Left lung (tissue), 4 donors: ENCODE measurements at regions not wholly inside any gene's neighbourhood (a gene's known extent, or its start where the extent isn't known, plus 50 kb on each side); places are given as distances from the start of the nearest gene placed in this dataset.
"Not testable (repeated sequence)": the region's sequence is repeated elsewhere in the genome, so short reads cannot be mapped to it uniquely, and the experiment has no call there.

Experiments used
- ATAC-seq: fragments of 200-7000 bp; cut with Tn5 transposase; one replicate; pipeline ENCODE4 v1.9.1; 2020; ENCODE audit warnings: moderate library complexity
- DNase-seq, 4 donors: peaks; one replicate each; pipeline ENCODE4 v3.0.0-alpha.2; 2013 to 2020
- H3K27ac ChIP-seq, 2 donors: fragments of 200-600 bp; sonication (generic) in 1 of 2; one replicate each; pipeline versions ENCODE4 v1.5.0 to v1.8.0; 2020 to 2021
- H3K27me3 ChIP-seq, 2 donors: fragments of 200-600 bp; sonication (generic) in 1 of 2; one replicate each; pipeline versions ENCODE4 v1.5.0 to v1.8.0; 2020 to 2021
- H3K36me3 ChIP-seq, 2 donors: fragments of 200-600 bp; sonication (generic) in 1 of 2; one replicate each; pipeline versions ENCODE4 v1.5.0 to v1.8.0; 2020 to 2021
- H3K4me1 ChIP-seq, 2 donors: fragments of 200-600 bp; one replicate each; pipeline ENCODE4 v1.8.0; 2021
- H3K4me3 ChIP-seq, 2 donors: fragments of 200-600 bp; sonication (generic) in 1 of 2; one replicate each; pipeline versions ENCODE4 v1.5.0 to v1.8.0; 2020 to 2021; ENCODE audit warnings: mild to moderate bottlenecking in 1 of 2
- H3K9me3 ChIP-seq, 2 donors: fragments of 200-600 bp; sonication (generic) in 1 of 2; one replicate each; pipeline versions ENCODE4 v1.5.0 to v1.8.0; 2020 to 2021
- CTCF ChIP-seq, 2 donors: fragments of 200-600 bp; sonication (generic) in 1 of 2; IDR thresholded peaks; one replicate each; pipeline versions ENCODE4 v1.5.0 to v1.8.0; 2021; ENCODE audit warnings: antibody characterized with exemption in 2 of 2
- intact Hi-C, 2 donors: fragments of 100-400 bp; cut with DNase I; formaldehyde crosslinking; loops; one replicate each; pipeline versions ENCODE4 v1.11.2 to v1.14.2; 2022
- donor health status: DM: no; HTN: yes; CAD: no.
- donor health status: DM: no; HTN: no; CAD: no.

GRCh38 chr11:105368711-105369110 is 229.1 kb upstream of the CARD18 start:
- DNase-seq = peak in 1 of 4 donors; percentile 14

GRCh38 chr11:105367129-105367528 is 227.6 kb upstream of the CARD18 start:
- intact Hi-C loops = no loop called here
- no peaks in the 10 kb centered on the region for H3K36me3 ChIP-seq
- H3K4me1 ChIP-seq = no peaks in the 10 kb centered on the region
- no peak overlapping the region for H3K27ac ChIP-seq
- no peak overlapping the region for H3K4me3 ChIP-seq
- H3K9me3 ChIP-seq = no peaks in the 10 kb centered on the region
- H3K27me3 ChIP-seq = no peaks in the 10 kb centered on the region
- ATAC-seq = no peak
- TF ChIP-seq CTCF (IDR thresholded peaks at IDR 0.05) = no peak
- no peak for DNase-seq

More at GRCh38 chr11:105368711-105369110, 229.1 kb upstream of the CARD18 start:
- intact Hi-C loops = no loop called here
- no peak overlapping the region for H3K27ac ChIP-seq
- H3K27me3 ChIP-seq = no peaks in the 10 kb centered on the region
- no peaks in the 10 kb centered on the region for H3K9me3 ChIP-seq
- H3K4me3 ChIP-seq = no peak overlapping the region
- no peaks in the 10 kb centered on the region for H3K36me3 ChIP-seq
- no peak for TF ChIP-seq CTCF (IDR thresholded peaks at IDR 0.05)
- ATAC-seq = no peak
- no peaks in the 10 kb centered on the region for H3K4me1 ChIP-seq

- Histone ChIP-seq H3K4me3 (no peak overlapping the region), H3K9me3 (no peaks in the 10 kb centered on the region), H3K27ac (no peak overlapping the region), H3K36me3 (no peaks in the 10 kb centered on the region), H3K4me1 (no peaks in the 10 kb centered on the region), H3K27me3 (no peaks in the 10 kb centered on the region)
- DNase-seq (no peak), ATAC-seq (no peak)
- intact Hi-C loops = no loop called here
- no peak for TF ChIP-seq CTCF (IDR thresholded peaks at IDR 0.05)
Measured at GRCh38 chr11:105361651-105362050, 222.1 kb upstream of the CARD18 start.

- H3K9me3 ChIP-seq = no peaks in the 10 kb centered on the region
- no peaks in the 10 kb centered on the region for H3K27me3 ChIP-seq
- H3K4me1 ChIP-seq = no peaks in the 10 kb centered on the region
- ATAC-seq (no peak), DNase-seq (no peak)
- H3K4me3 ChIP-seq = no peak overlapping the region
- no peak overlapping the region for H3K27ac ChIP-seq
- no peak for TF ChIP-seq CTCF (IDR thresholded peaks at IDR 0.05)
- H3K36me3 ChIP-seq = no peaks in the 10 kb centered on the region
- intact Hi-C loops = no loop called here
Measured at GRCh38 chr11:105357764-105358163, 218.2 kb upstream of the CARD18 start.

- intact Hi-C loops = no loop called here
- no peak for ATAC-seq
- Histone ChIP-seq H3K36me3 (no peaks in the 10 kb centered on the region), H3K4me3 (no peak overlapping the region), H3K4me1 (no peaks in the 10 kb centered on the region), H3K27ac (no peak overlapping the region), H3K27me3 (no peaks in the 10 kb centered on the region), H3K9me3 (no peaks in the 10 kb centered on the region)
- TF ChIP-seq CTCF (IDR thresholded peaks at IDR 0.05) = no peak
- DNase-seq = no peak
Measured at GRCh38 chr11:105357146-105357545, 217.6 kb upstream of the CARD18 start.

- H3K27ac ChIP-seq, H3K4me3 ChIP-seq, H3K27me3 ChIP-seq, DNase-seq, H3K36me3 ChIP-seq, ATAC-seq, H3K4me1 ChIP-seq, intact Hi-C loops: not testable (repeated sequence)
- H3K9me3 ChIP-seq = peaks cover 0 to 11% of the 10 kb centered on the region in 2 donors
Measured at GRCh38 chr11:105349867-105350266, 210.3 kb upstream of the CARD18 start.
